GM19043 (cell line): ENCODE measurements at regions not wholly inside any gene's neighbourhood (a gene's known extent, or its start where the extent isn't known, plus 50 kb on each side); places are given as distances from the start of the nearest gene placed in this dataset.

ENCODE experiments used
- ATAC-seq: cut with Tn5 transposase; IDR thresholded peaks from one replicate; pipeline ENCODE4 v1.9.1; 2021; ENCODE audit warnings: low read depth; ENCODE audit not compliant: unreplicated experiment

DNA sequence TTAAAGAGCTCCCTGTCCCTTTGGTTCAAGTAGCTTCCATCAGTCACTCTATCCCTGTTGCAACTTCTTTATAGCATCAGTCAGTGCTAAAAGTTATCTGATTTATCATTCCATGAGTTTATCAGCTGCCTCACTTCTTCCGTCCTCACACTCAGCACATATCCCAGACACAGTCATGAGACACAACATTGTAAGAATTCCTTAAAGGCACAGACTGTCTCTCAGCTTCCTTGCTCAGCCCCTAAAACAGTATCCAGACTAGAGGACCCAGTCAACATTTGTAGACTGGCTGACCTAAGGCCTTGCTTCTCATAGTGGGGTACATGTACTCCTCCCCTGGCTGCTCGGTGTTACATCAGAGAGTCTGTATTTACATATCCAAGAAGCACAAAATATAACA is 164.9 kb upstream of the ADGRL2 start:
- no peak for ATAC-seq

DNA sequence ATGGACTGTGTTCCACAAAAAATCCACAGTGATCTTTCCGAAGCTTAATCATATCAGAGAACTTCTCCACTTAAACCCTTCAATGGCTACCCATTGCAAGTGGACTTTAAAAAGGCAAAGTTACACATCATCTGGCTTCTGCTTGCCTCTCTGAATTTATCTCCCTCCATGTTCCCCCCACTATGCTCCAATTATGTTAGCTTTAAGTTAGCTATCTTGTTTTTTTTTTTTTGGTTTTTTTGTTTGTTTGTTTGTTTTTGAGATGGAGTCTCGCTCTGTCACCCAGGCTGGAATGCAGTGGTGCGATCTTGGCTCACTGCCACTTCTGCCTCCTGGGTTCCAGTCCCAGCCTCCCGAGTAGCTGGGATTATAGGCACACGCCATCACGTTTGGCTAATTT is 166.4 kb upstream of the ADGRL2 start:
- ATAC-seq, result no peak

DNA sequence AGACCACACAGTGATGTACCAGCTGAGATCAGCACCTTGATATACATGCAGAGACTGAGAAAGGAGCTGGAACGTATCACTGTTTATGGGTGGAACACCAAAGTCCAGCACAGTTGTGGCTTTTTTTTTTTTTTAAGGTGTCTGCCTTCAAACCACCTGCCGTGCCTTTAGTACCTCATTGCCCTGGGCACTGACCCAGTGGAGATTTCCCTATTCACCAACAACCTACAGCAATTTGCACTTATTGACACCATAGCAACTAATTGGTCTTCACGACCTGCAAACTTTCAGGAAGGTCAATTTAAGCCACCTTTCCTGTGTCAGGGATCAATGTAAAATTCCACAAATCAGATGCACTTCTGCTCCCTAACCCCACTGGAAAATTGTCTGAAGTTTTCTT is 181.6 kb upstream of the ADGRL2 start:
- no peak for ATAC-seq

DNA sequence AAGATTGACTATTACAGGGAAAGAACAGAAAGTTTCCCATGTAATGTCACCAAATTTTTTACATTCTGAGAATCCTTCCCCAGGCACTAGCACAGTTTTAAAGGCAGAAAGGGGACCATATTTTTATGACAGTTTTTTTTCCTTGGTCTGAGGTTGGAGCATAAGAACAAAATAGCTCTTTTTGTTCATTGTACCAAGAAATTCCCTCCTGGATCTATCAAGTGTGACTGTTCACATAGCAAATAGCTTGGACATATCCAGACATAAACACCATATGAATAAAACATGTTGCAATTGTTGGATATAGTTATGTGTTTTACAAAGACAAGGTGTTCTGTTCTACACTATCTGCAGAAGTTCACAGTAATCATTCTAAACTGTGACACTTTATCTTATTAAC is 182.4 kb upstream of the ADGRL2 start:
- ATAC-seq, result no peak

DNA sequence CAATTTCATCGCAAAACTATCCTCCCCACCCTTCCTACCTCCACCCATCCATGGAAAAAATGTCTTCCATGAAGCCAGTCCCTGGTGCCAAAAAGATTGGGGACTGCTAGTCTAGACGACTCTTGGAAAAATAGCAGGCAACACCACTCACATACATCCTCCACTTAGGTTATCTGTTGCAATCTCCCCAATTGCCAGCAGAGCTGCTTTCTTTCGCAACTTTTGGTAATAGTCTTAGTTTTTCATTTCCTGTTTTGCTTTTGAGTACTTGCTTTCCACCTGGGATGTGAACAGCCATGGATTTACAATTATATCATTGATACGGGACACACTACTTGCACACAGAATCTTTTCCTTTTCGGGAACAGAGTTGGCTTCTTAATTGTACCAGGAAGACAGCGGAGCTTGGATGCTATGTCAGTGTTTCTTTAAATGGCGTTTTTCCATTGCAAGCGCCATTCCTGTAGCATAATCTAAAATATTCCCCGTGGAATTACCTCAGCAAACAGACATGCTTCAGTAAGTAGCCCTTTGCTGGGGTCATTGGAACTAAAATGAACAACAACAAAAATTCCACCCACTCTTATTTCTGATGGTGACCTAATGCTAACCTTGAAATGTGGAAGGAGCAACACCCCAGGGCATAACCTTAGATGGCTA is 183.3 kb upstream of the ADGRL2 start:
- ATAC-seq, result no peak

DNA sequence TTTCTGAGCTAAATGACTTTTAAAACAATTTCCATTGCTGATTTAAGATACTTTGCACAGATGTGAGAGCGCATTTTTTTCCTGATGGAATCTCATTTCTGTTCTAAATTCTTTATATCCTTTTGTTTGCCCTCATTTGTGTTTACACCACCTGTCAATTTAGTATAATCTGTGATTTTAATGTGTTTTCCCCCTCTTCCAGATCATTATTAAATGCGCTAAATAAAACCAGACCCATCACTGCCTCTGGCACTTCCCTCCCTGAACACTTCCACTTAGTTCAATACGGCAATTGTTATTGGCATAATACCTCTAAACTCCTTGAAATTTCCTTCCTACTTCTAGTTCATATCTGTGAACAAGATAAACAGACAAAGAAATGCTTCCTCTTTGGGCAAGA is 186.9 kb upstream of the ADGRL2 start:
- no peak for ATAC-seq

DNA sequence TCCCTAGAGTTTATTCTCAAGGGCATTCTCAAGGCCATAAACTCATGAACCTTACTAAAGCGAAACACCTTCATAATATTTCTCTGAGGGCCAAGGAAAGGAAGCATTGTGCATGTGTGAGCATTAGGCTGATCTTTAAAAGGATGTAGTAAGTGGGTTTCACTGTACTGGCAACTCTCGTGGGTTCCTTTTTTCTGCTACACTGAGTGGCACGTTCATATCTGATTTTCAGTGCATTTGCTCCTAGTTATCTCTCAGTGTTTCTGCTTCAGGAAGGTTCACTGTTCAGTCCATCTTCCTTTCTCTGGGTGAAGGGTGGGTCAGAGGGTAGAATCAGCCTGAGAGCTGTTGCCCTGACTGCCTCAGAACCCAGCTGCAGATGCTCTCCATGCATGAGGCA is 192.8 kb upstream of the ADGRL2 start:
- ATAC-seq, result no peak

DNA sequence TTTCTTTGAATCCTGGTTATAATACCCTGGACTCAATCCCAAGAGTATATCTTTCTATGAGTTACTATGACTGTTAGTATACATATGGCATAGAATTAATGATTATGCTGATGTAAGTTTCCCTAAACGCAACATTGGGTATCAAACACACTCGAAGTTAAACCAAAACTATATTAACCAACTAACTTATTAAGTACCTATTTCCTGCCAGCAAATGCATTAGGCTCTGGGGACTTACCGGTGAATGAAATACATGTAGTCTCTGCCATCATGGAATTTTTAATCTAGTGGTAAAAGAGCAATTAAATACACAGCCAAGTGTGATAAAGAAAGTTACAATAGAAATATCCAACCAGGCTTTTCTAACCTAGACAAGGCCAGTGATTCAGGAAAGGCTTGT is 193.6 kb upstream of the ADGRL2 start:
- no peak for ATAC-seq

DNA sequence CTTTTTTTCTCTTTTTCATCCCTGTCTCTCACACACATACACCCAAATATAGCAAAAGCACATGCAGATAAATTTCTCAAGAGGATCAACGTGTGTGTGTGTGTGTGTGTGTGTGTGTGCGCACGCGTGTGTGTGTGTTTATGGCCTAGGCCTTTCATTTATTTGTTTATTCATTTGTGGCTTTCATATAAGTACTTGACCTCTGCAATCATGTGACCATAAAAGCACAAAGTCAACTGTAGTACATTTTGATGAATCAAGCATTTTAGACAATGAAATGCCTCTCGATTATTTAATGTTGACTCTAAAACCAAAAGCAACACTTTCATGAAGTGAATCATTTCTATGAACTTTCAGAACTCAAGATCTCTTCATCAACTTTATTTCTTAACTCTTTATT is 194.1 kb upstream of the ADGRL2 start:
- no peak for ATAC-seq

DNA sequence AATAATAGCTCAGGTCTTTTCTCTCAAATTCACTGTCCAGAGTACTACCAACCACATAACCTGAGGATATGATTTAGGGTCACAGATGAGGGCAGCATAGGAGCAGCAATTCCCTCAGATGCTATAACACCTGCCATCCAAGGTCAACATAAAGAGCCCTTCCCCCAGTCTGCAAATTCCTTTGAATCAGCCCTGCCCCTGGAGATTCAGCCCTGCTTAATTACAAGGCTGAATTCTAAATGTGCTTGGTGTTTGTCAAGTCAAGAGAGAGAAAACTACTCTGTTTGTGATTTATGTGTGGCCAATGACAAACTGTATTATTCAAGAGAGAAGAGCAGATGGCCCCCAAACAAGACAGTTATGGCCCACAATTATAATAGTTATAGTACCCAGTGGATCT is 195.7 kb upstream of the ADGRL2 start:
- no peak for ATAC-seq

DNA sequence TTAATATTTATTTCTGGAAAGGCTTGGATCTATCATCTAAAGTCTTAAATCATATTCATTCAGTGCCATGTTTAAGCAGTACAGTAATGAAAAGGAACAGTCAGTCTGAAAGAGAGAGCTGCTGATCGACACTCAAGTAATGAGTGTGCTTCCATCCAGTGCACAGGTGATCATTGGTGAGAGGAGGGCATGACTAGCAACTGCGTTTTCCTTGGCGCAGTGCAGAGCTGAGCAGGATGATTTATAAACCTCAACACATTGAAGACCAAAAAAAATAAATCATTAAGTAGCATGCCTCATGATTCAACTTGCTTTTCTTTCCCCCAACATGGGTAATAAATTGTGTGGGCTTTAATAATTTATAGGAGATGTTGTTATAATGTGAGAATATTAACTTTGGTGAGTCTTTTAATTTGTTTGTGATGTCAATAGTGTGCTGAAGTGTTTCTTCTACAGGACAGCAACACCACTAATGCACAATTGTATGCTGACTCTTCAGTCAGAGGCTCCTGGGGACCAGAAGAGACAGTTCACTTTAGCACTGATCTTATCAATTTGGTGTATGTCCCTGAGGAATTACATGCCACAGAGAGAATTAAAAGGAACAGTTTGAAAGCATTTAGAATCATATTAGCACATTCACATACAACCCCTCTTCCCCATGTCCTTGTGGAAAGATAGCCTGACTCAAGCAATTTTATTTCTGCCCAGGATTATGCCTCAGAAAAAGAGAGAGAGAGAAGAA is 199.7 kb upstream of the ADGRL2 start:
- no peak for ATAC-seq

DNA sequence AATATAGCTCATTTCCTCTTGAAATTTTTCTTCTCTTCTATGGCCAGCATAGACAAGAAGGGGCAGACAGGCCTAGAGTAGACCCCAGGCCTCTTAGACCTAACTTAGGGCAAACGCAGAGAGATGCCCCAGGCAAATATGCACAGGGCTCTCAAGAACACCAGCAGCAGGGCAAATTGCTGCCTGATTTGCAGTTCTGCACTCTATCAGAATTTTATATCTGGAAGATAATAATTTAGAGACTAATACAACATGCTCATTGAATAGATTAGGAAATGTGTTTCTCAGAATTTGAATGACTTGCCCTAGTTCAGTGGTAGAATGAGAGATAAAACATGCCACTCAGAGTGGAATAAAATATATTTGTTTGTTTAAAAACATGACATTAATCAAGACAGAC is 200.4 kb upstream of the ADGRL2 start:
- no peak for ATAC-seq

DNA sequence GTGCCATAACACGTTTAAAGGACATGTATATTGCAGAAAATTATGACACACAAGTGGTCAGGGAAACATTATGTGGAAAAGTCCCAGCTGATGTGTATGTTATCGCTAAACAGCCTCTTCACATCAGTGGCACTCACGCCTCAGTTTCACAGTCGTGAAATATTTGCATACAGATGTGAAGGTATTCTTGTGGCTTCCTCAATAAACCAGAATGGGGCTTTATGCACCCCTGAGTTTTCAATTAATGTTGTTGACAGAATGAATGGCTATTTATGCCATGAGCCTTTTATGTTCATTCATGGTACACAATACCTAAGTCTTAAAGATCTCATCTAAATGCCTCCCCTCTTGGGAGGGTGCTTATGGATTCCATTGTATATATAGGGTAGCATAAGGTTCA is 202.1 kb upstream of the ADGRL2 start:
- ATAC-seq, result no peak

DNA sequence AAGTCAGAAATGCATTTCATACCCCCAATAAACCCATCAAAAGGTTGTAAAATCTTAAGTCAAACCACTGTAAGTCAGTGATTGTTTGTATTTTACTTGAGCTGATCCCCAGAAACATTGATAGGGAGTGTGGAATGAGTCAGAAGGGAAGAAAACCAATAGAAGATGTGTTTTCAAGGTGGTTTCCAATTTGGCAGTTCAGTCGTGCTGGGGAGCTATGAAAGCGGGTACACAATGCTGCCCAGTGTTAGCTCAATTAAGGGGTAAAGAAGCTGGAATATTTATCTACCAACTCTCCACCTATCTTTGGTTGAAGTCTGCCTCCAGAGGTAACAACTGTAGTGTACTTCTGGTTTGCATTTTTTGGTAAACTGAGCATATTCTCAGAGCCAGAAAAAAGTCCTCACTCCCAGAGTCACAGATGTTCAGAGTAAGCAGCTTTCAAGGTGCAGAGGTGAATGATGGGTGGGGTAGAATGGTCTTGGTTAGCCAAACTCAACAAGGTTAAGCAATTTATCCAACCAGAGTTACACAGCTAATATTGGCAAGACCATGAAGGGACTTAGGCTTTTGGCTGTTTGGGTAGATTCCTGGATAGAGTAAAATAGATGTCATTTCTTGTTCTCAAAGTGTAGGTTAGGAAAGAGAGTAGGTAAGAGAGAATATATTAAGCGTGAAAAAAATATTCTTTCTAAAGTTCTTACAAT is 202.9 kb upstream of the ADGRL2 start:
- ATAC-seq, result no peak

DNA sequence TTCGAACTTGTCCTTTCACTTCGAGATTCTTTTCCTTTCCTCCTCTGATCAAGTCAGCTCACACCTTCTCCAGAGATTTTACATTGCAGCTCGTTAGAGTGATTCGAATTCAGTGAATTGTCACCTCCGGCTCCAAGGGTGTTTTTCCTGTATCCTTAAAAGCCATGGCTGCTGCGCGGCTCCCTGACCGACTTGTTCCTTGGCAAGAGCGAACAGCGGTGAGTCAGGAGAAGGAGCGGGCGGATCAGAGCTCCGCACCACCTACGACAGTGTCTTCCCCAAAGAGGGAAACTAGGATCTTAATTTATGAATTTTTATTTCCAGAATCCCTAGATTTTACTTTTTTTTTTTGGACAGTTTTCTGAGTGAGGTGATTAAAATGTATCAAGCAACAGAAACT is 204.4 kb upstream of the ADGRL2 start:
- ATAC-seq, result no peak

DNA sequence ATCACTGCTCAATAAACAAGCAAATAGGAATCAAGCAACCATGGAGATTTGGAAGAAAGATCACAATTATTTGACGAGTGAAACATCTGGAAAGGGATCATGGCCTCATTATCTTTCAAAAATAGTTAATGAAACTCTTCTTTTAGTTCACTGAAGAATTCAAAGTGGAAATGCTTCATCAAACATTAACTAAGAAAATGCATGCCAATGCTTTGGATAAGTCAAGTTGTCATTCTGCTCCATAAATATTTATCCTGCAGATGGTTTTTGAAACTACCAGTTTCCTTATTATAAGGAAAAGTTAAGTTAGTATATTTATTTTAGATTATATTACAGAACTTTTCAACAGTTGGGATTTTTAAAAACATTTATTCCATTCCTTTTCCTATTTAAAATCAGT is 206.5 kb upstream of the ADGRL2 start:
- no peak for ATAC-seq

DNA sequence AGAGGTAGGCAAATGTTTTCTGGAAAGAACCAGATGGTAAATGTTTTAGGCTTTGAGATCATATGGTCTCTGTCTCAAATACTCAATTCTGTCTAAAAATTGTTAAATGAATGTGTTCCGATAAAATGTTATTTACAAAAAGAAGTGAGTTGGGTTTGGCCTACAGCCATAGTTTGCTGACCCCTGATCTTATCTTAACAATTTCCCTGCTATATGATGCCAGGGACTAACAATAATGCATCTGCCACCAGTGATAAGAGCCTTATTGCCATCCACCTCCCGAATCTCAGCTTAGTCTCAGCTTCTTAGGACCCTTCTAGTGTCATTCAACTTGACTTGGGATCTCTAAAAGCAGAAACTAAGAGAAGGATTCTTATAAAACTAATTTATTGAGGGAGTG is 208.5 kb upstream of the ADGRL2 start:
- no peak for ATAC-seq

DNA sequence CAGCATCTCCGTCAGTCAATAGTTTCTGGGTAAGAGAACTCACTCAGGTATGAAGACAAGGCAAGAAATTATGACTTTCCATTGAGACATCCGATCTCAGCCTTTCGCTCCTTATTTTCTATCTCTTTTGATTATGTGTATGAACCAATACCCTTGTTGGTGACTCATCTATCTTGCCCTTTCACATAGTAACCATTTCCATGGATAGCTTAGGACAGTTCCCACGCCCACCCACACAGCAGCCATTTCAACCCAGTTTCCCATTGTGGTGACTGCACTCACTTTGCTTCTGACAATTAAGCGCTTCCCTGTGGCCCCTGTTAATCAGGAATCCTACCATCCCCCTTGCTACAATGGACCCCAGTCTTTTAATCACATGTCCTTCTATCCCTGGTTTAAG is 210.6 kb upstream of the ADGRL2 start:
- no peak for ATAC-seq

DNA sequence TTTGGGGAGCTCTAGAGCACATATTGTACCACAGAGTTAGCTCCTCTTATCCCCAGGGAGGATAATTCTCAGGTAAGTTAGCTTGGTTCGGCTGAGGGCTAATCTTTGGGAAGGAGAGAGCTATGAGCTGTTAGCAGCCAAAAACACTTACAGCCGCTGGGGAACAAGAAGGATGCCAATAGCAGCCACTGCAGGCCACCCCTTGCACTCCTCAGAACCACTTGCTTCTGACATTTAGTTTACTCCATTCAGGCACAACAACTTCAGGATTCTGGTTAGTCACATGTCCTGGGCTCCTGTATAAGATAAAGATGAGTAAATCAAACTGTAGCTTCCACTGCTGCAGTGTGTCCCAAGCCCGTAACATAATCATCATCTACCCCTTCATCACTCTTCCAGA is 212.6 kb upstream of the ADGRL2 start:
- ATAC-seq, result no peak

DNA sequence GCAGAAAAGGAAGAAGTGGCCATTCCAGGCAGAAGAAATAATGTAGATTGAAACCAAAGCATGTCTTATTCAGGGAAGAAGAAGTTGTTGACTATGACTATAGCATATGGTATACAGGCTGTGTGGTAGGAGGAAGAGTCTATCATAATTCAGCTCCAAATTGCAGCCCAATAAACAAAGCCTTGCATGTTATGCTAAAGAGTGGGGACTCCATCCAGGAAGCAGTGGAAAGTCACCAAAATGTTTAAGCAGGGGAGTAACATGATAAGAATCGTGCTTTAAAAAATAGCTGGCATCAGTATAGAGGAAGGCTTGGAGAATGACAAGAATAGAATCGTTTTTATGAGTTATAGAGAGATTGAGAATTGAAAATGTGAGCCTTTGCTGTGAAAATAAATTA is 213.3 kb upstream of the ADGRL2 start:
- ATAC-seq, result no peak

DNA sequence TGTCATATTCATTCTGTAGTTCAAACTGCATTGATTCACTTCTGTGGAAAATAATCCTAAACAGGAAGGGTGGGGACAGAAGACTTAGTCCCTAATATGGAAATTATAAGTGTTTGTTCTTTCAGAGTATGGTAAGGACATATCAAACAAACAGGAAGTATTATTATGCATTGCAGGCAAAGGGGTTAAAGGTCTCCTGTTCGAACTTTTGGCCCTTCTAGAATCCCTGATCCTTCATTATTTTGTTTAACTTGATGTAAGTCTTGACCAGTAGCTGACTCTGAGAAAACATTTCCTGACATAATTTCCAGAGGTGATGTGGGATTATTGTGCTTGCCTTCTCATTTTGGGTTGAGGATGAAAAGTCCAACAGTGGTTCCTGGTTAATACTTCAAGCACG is 215.4 kb upstream of the ADGRL2 start:
- ATAC-seq, result no peak

DNA sequence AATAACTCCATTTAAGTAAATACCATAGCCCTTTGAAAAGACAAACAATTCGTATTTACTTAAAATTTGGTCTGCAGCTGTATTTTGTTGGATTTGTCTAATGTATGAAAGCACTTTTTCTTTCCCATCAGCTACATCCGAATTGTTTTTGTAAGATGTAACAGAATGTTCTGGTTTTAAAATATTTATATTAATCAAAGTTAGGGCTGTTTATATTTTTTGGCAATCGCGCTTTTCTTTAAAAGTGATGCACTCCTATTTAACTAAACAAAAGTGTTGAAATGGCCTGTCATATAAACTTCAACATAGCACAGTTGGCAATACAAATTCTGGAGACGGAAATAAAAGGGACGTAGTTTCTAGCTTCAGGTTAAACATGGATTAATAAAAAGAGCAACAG is 216.3 kb upstream of the ADGRL2 start:
- no peak for ATAC-seq
